OCI-LY7 (cell line): ENCODE measurements at regions not wholly inside any gene's neighbourhood (a gene's known extent, or its start where the extent isn't known, plus 50 kb on each side); places are given as distances from the start of the nearest gene placed in this dataset.

Experiments
- BruUV-seq: library from RNA; stranded (reverse); fragments of 400-500 nt; replicated peaks from 2 replicates; lab custom pipeline; 2021; lab: Mats Ljungman, UMichigan
- CTCF ChIA-PET: fragments of 300-600 bp; sonication (Branson Sonifier 250); formaldehyde crosslinking; loops from one replicate; lab custom pipeline; 2022; ENCODE audit warnings: antibody characterized with exemption; ENCODE audit not compliant: unreplicated experiment; lab: Charles Lee
- POLR2A ChIA-PET: fragments of 300-600 bp; sonication (Branson Sonifier 250); formaldehyde crosslinking; loops from one replicate; lab custom pipeline; 2022; ENCODE audit warnings: antibody characterized with exemption; lab: Charles Lee
- DNase-seq: peaks from one replicate; pipeline ENCODE4 v3.0.0-alpha.2; 2015; ENCODE audit warnings: low spot score
- H2AFZ ChIP-seq: fragments of 200-600 bp; sonication (generic), shearing (Covaris generic); 2 replicates; pipeline ENCODE4 v1.6.1; 2014; ENCODE audit warnings: mild to moderate bottlenecking, antibody characterized with exemption, low read length, moderate library complexity
- H3K27ac ChIP-seq: fragments of 200-600 bp; sonication (generic); 2 replicates; pipeline ENCODE4 v1.5.1; 2014; ENCODE audit warnings: mixed run types, low read depth, mild to moderate bottlenecking, moderate library complexity, low read length, inconsistent platforms; ENCODE audit not compliant: poor library complexity, severe bottlenecking
- H3K36me3 ChIP-seq: fragments of 200-600 bp; sonication (generic); 2 replicates; pipeline ENCODE4 v1.6.1; 2014; ENCODE audit warnings: mild to moderate bottlenecking, antibody characterized with exemption, low read length, moderate library complexity, mixed read lengths; ENCODE audit not compliant: insufficient read depth
- H3K4me1 ChIP-seq: fragments of 200-600 bp; sonication (generic); 2 replicates; pipeline ENCODE4 v1.5.1; 2014; ENCODE audit warnings: mild to moderate bottlenecking, low read length; ENCODE audit not compliant: insufficient read depth, poor library complexity, severe bottlenecking
- H3K4me2 ChIP-seq: fragments of 200-600 bp; sonication (generic); 2 replicates; pipeline ENCODE4 v1.6.1; 2014; ENCODE audit warnings: mild to moderate bottlenecking, low read length
- H3K4me3 ChIP-seq: fragments of 200-600 bp; sonication (generic); 2 replicates; pipeline ENCODE4 v1.5.1; 2014; ENCODE audit warnings: mild to moderate bottlenecking, low read depth, low read length; ENCODE audit not compliant: poor library complexity, severe bottlenecking
- H3K79me2 ChIP-seq: fragments of 200-600 bp; sonication (generic); 2 replicates; pipeline ENCODE4 v1.6.1; 2016; ENCODE audit warnings: low read depth, mild to moderate bottlenecking, low read length, moderate library complexity, mixed read lengths; ENCODE audit not compliant: insufficient read depth
- H3K9me2 ChIP-seq: fragments of 200-600 bp; sonication (generic); 2 replicates; pipeline ENCODE4 v1.6.1; 2016; ENCODE audit warnings: mild to moderate bottlenecking, low read length, mixed read lengths; ENCODE audit not compliant: insufficient read depth
- H3K9me3 ChIP-seq: fragments of 200-600 bp; sonication (generic); 2 replicates; pipeline ENCODE4 v1.6.1; 2014; ENCODE audit warnings: mild to moderate bottlenecking, mixed run types, low read length, mixed read lengths
- H4K20me1 ChIP-seq: fragments of 200-600 bp; sonication (generic); 2 replicates; pipeline ENCODE4 v1.6.1; 2014; ENCODE audit warnings: mild to moderate bottlenecking, antibody characterized with exemption, low read length, moderate library complexity, mixed read lengths; ENCODE audit not compliant: insufficient read depth
- EZH2phosphoT487 ChIP-seq: fragments of 200-600 bp; sonication (generic); IDR thresholded peaks from 2 replicates; pipeline ENCODE4 v1.6.1; 2018; ENCODE audit warnings: low read depth, borderline replicate concordance, mild to moderate bottlenecking, mixed run types, antibody characterized with exemption, low read length, moderate library complexity, mixed read lengths
- intact Hi-C: fragments of 100-400 bp; cut with micrococcal nuclease; formaldehyde crosslinking; loops from one replicate; pipeline ENCODE4 v1.10.0; 2022; ENCODE audit not compliant: unreplicated experiment
- TF ChIP-seq, protein P1 (sequence below): fragments of 200-600 bp; sonication (generic); conservative IDR thresholded peaks from 2 replicates; pipeline ENCODE4 v1.5.1; 2014; ENCODE audit warnings: mild to moderate bottlenecking, antibody characterized with exemption, low read length, moderate library complexity, mixed read lengths

DNA sequence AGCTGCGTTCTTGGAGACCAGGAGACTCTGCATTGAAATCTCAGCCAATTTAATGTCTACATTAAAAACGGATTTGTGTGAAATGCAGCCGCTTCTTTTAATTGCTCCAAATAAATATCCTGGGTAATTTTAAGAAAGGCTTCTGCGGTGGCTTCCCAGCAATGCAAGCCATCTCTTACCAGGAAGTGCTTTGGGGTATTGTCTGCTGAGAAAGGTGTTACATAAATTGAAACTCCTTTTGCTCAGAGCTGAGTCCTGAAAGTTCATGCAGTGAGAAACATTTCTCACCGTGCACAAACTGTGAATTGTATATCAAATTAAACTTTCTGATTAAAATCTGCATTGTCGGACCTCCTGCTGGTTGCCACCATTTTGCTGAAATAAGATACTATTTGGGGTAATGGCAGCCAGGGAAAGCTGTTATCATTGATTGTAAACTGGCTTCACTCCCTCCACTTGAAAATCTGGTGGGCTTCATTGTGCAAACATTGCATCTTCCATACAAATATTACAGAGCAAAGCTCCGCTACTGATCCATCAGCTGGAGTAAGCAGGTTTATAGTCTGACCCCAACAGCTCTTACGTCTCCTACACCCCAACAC is 59.5 kb downstream of the ZIC5 start:
- no peak overlapping the region for H3K4me3 ChIP-seq
- no peak overlapping the region for H3K27ac ChIP-seq
- no peak overlapping the region for H2AFZ ChIP-seq
- no peak for TF ChIP-seq EZH2phosphoT487
- TF ChIP-seq, protein P1, sequence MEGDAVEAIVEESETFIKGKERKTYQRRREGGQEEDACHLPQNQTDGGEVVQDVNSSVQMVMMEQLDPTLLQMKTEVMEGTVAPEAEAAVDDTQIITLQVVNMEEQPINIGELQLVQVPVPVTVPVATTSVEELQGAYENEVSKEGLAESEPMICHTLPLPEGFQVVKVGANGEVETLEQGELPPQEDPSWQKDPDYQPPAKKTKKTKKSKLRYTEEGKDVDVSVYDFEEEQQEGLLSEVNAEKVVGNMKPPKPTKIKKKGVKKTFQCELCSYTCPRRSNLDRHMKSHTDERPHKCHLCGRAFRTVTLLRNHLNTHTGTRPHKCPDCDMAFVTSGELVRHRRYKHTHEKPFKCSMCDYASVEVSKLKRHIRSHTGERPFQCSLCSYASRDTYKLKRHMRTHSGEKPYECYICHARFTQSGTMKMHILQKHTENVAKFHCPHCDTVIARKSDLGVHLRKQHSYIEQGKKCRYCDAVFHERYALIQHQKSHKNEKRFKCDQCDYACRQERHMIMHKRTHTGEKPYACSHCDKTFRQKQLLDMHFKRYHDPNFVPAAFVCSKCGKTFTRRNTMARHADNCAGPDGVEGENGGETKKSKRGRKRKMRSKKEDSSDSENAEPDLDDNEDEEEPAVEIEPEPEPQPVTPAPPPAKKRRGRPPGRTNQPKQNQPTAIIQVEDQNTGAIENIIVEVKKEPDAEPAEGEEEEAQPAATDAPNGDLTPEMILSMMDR = no peak
- H3K36me3 ChIP-seq = no peaks in the 10 kb centered on the region
- no peaks in the 10 kb centered on the region for H3K9me2 ChIP-seq
- no peaks in the 10 kb centered on the region for H3K9me3 ChIP-seq
- no peak overlapping the region for H3K4me2 ChIP-seq
- ChIA-PET POLR2A (no interaction called here), CTCF (no interaction called here)
- no peaks in the 10 kb centered on the region for H3K79me2 ChIP-seq
- no peaks in the 10 kb centered on the region for H3K4me1 ChIP-seq
- intact Hi-C loops = no loop called here
- DNase-seq = no peak
- no peaks in the 10 kb centered on the region for H4K20me1 ChIP-seq
- no TSS peak for BruUV-seq

DNA sequence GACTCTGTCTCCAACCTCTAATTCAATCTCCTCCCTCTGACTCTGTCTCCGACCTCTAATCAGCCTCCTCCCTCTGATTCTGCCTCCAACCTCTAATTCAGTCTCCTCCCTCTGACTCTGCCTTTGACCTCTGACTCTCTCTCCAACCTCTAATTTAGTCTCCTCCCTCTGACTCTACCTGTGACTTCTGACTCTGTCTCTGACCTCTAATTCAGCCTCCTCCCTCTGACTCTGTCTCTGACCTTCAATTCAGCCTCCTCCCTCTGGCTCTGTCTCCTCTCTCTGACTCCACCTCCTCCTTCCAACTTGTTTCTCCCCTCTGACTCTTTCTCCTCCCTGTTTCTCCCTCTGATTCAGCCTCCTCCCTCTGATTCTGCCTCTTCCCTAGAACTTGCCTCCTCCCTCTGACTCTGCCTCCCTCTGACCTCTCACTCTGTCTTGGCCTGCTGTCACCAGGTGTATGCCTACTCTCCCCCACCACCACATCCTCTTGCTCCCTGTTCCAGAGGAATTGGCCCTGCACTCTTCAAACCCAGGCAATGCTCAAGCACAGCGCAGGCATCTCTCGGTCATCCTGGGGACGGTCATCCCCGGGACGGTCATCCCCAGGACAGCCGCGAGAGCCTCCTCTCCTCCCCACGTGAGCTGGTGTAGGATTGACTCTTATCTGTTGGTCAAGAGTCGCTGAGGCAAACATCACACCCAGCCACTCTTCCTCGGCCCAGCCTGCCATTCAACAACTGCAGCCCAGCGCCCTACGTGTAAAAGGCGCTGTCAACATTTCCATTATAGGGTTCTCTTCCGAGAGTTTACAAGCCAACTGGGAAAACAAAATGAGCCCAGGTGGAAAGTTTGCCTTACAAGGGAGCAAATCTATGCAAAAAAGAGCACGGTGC is 60.2 kb downstream of the ZIC5 start:
- H3K4me1 ChIP-seq = no peaks in the 10 kb centered on the region
- intact Hi-C loops = no loop called here
- H4K20me1 ChIP-seq = no peaks in the 10 kb centered on the region
- DNase-seq = no peak
- H2AFZ ChIP-seq = no peak overlapping the region
- no peaks in the 10 kb centered on the region for H3K9me2 ChIP-seq
- POLR2A ChIA-PET = no interaction called here
- no peaks in the 10 kb centered on the region for H3K9me3 ChIP-seq
- H3K27ac ChIP-seq = no peak overlapping the region
- H3K36me3 ChIP-seq = no peaks in the 10 kb centered on the region
- H3K4me3 ChIP-seq = no peak overlapping the region
- no peak for TF ChIP-seq EZH2phosphoT487
- TF ChIP-seq, protein P1 = no peak
- no peaks in the 10 kb centered on the region for H3K79me2 ChIP-seq
- CTCF ChIA-PET = no interaction called here
- BruUV-seq = no TSS peak
- H3K4me2 ChIP-seq = no peak overlapping the region
